ENCODE measurements at regions not wholly inside any gene's neighbourhood (a gene's known extent, or its start where the extent isn't known, plus 50 kb on each side); places are given as distances from the start of the nearest gene placed in this dataset.

DNA sequence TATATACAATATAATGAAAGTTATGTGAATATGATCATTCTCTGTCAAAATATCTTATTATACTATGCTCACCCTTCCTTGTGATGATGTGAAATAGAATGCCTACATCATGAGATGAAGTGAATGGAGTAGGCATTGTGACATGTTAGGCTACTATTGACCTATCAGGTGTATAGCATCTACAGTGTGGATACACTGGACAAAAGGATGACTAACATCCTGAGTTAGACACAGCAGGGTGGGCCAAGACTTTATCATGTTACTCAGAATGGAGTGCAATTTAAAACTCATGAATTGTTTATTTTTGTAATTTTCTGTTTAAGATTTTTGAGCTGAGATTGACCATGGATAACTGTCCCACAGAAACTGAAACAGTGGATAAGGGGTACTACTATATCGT is 53.4 kb upstream of the NAV3 start:
- no peak overlapping the region for H2AK5ac ChIP-seq (ENCODE audit: low read length)
- no CpG with 5 or more reads among the region's 1 CpG for WGBS (ENCODE audit: extremely low coverage, insufficient coverage, insufficient read length)

DNA sequence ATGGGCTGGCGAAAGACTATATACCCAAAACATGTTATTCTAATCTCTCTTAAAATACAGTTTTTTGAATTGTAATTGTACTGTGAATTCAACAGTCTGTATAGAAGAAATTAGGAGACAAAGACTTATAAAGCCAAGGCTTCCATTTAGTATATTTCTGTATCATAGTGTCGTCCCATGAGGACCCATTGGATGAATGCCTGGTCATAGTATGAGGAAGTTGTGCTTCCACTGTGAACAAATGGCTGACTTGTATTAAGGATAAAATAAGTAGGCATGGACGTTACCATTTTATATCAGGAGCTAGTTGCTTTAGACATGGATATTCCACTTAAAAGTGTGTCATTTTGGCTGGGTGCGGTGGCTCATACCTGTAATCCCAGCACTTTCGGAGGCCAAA is 55.9 kb upstream of the NAV3 start:
- DNase-seq, result no peak
- no CpG with 5 or more reads among the region's 5 CpGs for whole genome bisulfite sequencing (ENCODE audit: extremely low coverage, insufficient coverage, insufficient read length)
- Histone ChIP-seq H3K14ac (ENCODE audit: low read length) (no peak overlapping the region), H3K4ac (ENCODE audit: low read depth, low read length) (no peak overlapping the region), H3K27ac (ENCODE audit: low read depth, low read length) (no peak overlapping the region), H3K36me3 (ENCODE audit: control insufficient read depth in 1 of 2, insufficient read depth in 2 of 2, low read length in 2 of 2) (no peaks in the 10 kb centered on the region), H4K8ac (ENCODE audit: low read depth, low read length) (no peak overlapping the region), H3K4me3 (ENCODE audit: low read depth, low read length) (no peak overlapping the region), H3K23ac (ENCODE audit: low read length) (no peak overlapping the region), H3K4me1 (ENCODE audit: control insufficient read depth in 1 of 2, insufficient read depth in 2 of 2, low read length in 2 of 2) (no peaks in the 10 kb centered on the region), H3K18ac (ENCODE audit: low read length) (no peak overlapping the region), H2AK5ac (ENCODE audit: low read length) (no peak overlapping the region), H3K9ac (ENCODE audit: low read length) (no peak overlapping the region), H3K79me1 (ENCODE audit: low read length) (no peaks in the 10 kb centered on the region), H3K9me3 (ENCODE audit: insufficient read depth, low read depth, low read length) (no peaks in the 10 kb centered on the region), H2BK120ac (ENCODE audit: insufficient read depth, low read length, poor library complexity) (no peak overlapping the region), H3K27me3 (ENCODE audit: insufficient read depth, low read length) (no peaks in the 10 kb centered on the region), H2BK12ac (ENCODE audit: low read length) (no peak overlapping the region), H4K12ac (ENCODE audit: low read depth, low read length) (no peak overlapping the region), H3K79me2 (ENCODE audit: control insufficient read depth, insufficient read depth, low read length, poor library complexity) (no peaks in the 10 kb centered on the region), H4K91ac (ENCODE audit: low read depth, low read length) (no peak overlapping the region), H2AFZ (ENCODE audit: insufficient read depth, low read length, poor library complexity) (no peak overlapping the region), H2BK5ac (ENCODE audit: low read depth, low read length, poor library complexity) (no peak overlapping the region), H3K4me2 (ENCODE audit: low read length) (no peak overlapping the region)

More for the DNA sequence above, 53.4 kb upstream of the NAV3 start:
- Histone ChIP-seq H2AFZ (ENCODE audit: insufficient read depth, low read length, poor library complexity) (no peak overlapping the region), H2BK120ac (ENCODE audit: insufficient read depth, low read length, poor library complexity) (no peak overlapping the region), H2BK12ac (ENCODE audit: low read length) (no peak overlapping the region), H3K9ac (ENCODE audit: low read length) (no peak overlapping the region), H3K14ac (ENCODE audit: low read length) (no peak overlapping the region), H3K27me3 (ENCODE audit: insufficient read depth, low read length) (no peaks in the 10 kb centered on the region), H3K18ac (ENCODE audit: low read length) (no peak overlapping the region), H3K79me1 (ENCODE audit: low read length) (no peaks in the 10 kb centered on the region), H4K91ac (ENCODE audit: low read depth, low read length) (no peak overlapping the region), H3K36me3 (ENCODE audit: control insufficient read depth in 1 of 2, insufficient read depth in 2 of 2, low read length in 2 of 2) (no peaks in the 10 kb centered on the region), H4K12ac (ENCODE audit: low read depth, low read length) (no peak overlapping the region), H3K27ac (ENCODE audit: low read depth, low read length) (no peak overlapping the region), H3K4me2 (ENCODE audit: low read length) (no peak overlapping the region), H3K23ac (ENCODE audit: low read length) (no peak overlapping the region), H3K4me3 (ENCODE audit: low read depth, low read length) (no peak overlapping the region), H3K9me3 (ENCODE audit: insufficient read depth, low read depth, low read length) (no peaks in the 10 kb centered on the region), H3K4me1 (ENCODE audit: control insufficient read depth in 1 of 2, insufficient read depth in 2 of 2, low read length in 2 of 2) (no peaks in the 10 kb centered on the region), H4K8ac (ENCODE audit: low read depth, low read length) (no peak overlapping the region), H3K4ac (ENCODE audit: low read depth, low read length) (no peak overlapping the region), H3K79me2 (ENCODE audit: control insufficient read depth, insufficient read depth, low read length, poor library complexity) (no peaks in the 10 kb centered on the region), H2BK5ac (ENCODE audit: low read depth, low read length, poor library complexity) (no peak overlapping the region)
- no peak for DNase-seq

DNA sequence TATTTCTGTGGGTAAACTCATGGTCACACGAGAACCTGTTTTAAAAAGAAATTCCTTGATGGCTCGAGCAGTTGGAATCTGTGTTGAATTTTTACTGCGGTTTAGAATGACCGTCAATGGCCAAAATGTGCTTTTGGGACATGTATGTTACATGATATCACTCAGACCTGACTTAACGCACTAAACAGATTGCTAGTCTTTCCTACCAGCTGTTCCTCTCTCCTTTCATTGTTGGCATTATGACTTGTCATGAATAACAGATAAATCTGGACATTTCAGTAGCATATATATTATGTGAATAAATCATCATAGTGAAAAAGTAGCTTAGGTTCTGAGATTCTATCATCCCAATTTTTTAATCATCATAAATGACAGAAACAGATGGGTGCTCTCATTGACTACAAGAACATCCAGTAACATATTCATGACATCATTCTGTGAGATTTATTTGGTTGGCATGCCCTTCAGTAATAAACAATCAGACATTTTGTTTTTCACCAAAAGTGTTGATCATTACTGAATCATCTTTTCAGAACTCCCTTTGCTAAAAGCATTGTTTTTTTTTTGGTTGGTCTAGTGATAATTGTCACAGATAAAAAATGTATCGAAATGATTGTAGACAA is 57.9 kb upstream of the NAV3 start:
- Histone ChIP-seq H2BK12ac (ENCODE audit: low read length) (no peak overlapping the region), H3K4me3 (ENCODE audit: low read depth, low read length) (no peak overlapping the region), H3K4me2 (ENCODE audit: low read length) (no peak overlapping the region), H2AK5ac (ENCODE audit: low read length) (no peak overlapping the region), H4K12ac (ENCODE audit: low read depth, low read length) (no peak overlapping the region), H3K18ac (ENCODE audit: low read length) (no peak overlapping the region), H2AFZ (ENCODE audit: insufficient read depth, low read length, poor library complexity) (no peak overlapping the region), H3K4ac (ENCODE audit: low read depth, low read length) (no peak overlapping the region), H3K9ac (ENCODE audit: low read length) (no peak overlapping the region), H3K9me3 (ENCODE audit: insufficient read depth, low read depth, low read length) (no peaks in the 10 kb centered on the region), H4K8ac (ENCODE audit: low read depth, low read length) (no peak overlapping the region), H3K79me2 (ENCODE audit: control insufficient read depth, insufficient read depth, low read length, poor library complexity) (no peaks in the 10 kb centered on the region), H3K79me1 (ENCODE audit: low read length) (no peaks in the 10 kb centered on the region), H2BK5ac (ENCODE audit: low read depth, low read length, poor library complexity) (no peak overlapping the region), H4K91ac (ENCODE audit: low read depth, low read length) (no peak overlapping the region), H3K27ac (ENCODE audit: low read depth, low read length) (no peak overlapping the region), H2BK120ac (ENCODE audit: insufficient read depth, low read length, poor library complexity) (no peak overlapping the region), H3K27me3 (ENCODE audit: insufficient read depth, low read length) (no peaks in the 10 kb centered on the region), H3K14ac (ENCODE audit: low read length) (no peak overlapping the region), H3K4me1 (ENCODE audit: control insufficient read depth in 1 of 2, insufficient read depth in 2 of 2, low read length in 2 of 2) (no peaks in the 10 kb centered on the region), H3K23ac (ENCODE audit: low read length) (no peak overlapping the region), H3K36me3 (ENCODE audit: control insufficient read depth in 1 of 2, insufficient read depth in 2 of 2, low read length in 2 of 2) (no peaks in the 10 kb centered on the region)
- DNase-seq, result no peak
- no CpG with 5 or more reads among the region's 6 CpGs for WGBS (ENCODE audit: extremely low coverage, insufficient coverage, insufficient read length)

DNA sequence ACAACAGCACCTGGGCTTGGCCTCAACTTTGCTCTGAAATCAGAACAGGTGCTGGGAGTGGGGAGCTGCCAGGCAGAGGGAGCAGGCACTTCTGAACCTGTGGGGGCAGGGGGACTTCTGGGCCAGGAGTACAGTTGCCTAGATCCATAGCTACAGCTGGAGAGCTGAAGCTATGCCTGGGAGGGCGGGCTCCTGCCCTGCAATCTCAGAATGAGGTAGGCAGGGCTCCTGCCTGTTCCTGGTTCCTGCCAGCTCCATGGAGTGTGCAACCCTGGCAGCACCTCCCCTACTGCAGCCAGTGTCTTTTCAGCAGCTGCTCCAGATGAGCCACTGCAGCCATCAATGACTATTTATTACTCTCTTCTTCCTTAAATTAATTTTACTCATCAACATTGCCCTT is 62.1 kb upstream of the NAV3 start:
- H2BK5ac ChIP-seq (ENCODE audit: low read depth, low read length, poor library complexity), result no peak overlapping the region
- no peak overlapping the region for H3K4me3 ChIP-seq (ENCODE audit: low read depth, low read length)
- no peak overlapping the region for H3K4ac ChIP-seq (ENCODE audit: low read depth, low read length)
- no peak overlapping the region for H2AFZ ChIP-seq (ENCODE audit: insufficient read depth, low read length, poor library complexity)
- H3K27me3 ChIP-seq (ENCODE audit: insufficient read depth, low read length), result no peaks in the 10 kb centered on the region
- H4K91ac ChIP-seq (ENCODE audit: low read depth, low read length), result no peak overlapping the region
- no peak overlapping the region for H2BK120ac ChIP-seq (ENCODE audit: insufficient read depth, low read length, poor library complexity)
- no peak overlapping the region for H2AK5ac ChIP-seq (ENCODE audit: low read length)
- H3K79me2 ChIP-seq (ENCODE audit: control insufficient read depth, insufficient read depth, low read length, poor library complexity), result no peaks in the 10 kb centered on the region
- no peak overlapping the region for H4K8ac ChIP-seq (ENCODE audit: low read depth, low read length)
- H3K4me2 ChIP-seq (ENCODE audit: low read length), result no peak overlapping the region
- H3K18ac ChIP-seq (ENCODE audit: low read length), result no peak overlapping the region
- no peak overlapping the region for H2BK12ac ChIP-seq (ENCODE audit: low read length)
- H3K9me3 ChIP-seq (ENCODE audit: insufficient read depth, low read depth, low read length), result no peaks in the 10 kb centered on the region
- WGBS (ENCODE audit: extremely low coverage, insufficient coverage, insufficient read length), result no CpG with 5 or more reads among the region's 1 CpG
- no peaks in the 10 kb centered on the region for H3K36me3 ChIP-seq (ENCODE audit: control insufficient read depth in 1 of 2, insufficient read depth in 2 of 2, low read length in 2 of 2)
- no peaks in the 10 kb centered on the region for H3K4me1 ChIP-seq (ENCODE audit: control insufficient read depth in 1 of 2, insufficient read depth in 2 of 2, low read length in 2 of 2)
- H3K79me1 ChIP-seq (ENCODE audit: low read length), result no peaks in the 10 kb centered on the region
- no peak overlapping the region for H3K9ac ChIP-seq (ENCODE audit: low read length)
- no peak for DNase-seq
- no peak overlapping the region for H3K27ac ChIP-seq (ENCODE audit: low read depth, low read length)
- no peak overlapping the region for H3K14ac ChIP-seq (ENCODE audit: low read length)
- no peak overlapping the region for H4K12ac ChIP-seq (ENCODE audit: low read depth, low read length)
- H3K23ac ChIP-seq (ENCODE audit: low read length), result no peak overlapping the region
